DMS153 treated with DMSO at 0.1 percent for 48 hours (cell line): ENCODE measurements at regions not wholly inside any gene's neighbourhood (a gene's known extent, or its start where the extent isn't known, plus 50 kb on each side); places are given as distances from the start of the nearest gene placed in this dataset.

ENCODE experiments used
- DNase-seq: peaks from one replicate; lab custom pipeline; 2025; ENCODE audit not compliant: unreplicated experiment; lab: John Stamatoyannopoulos, UW

DNA sequence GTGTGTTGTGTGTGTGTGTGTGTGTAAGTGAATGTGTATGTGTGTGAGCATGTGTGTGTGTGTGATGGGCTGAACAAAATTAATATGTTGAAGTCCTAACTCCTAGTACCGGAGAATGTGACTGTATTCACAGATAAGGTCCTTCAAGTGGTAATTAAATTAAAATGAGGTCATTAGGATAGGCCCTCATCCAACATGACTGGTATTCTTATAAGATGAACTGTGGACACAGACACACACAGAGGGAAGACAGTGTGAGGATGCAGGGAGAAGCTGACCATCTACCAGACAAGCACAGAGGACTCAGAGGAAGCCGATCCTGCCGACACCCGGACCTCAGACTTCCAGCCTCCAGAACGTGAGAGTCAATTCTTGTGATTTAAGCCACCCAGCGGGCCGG, 91.2 kb upstream of the PGBD5 start:
- DNase-seq: no peak

DNA sequence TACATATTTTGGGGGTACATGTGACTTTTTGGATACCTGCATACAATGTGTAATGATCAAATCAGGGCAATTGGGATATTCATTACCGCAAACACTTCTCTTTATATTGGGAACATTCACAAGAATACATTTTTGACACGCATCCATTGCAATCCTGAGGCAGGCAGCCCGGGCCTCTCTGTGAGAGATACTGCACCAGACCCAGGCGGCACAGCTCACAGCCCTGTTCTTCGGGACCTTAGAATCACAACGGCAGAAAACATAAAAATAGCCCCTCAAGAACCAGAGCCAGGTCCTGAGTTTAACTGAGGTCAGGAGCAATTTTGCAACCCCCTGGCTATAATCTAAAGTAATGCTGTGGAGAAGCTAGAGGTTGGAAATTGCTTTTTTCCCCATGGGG, 90.8 kb upstream of the PGBD5 start:
- no peak for DNase-seq

DNA sequence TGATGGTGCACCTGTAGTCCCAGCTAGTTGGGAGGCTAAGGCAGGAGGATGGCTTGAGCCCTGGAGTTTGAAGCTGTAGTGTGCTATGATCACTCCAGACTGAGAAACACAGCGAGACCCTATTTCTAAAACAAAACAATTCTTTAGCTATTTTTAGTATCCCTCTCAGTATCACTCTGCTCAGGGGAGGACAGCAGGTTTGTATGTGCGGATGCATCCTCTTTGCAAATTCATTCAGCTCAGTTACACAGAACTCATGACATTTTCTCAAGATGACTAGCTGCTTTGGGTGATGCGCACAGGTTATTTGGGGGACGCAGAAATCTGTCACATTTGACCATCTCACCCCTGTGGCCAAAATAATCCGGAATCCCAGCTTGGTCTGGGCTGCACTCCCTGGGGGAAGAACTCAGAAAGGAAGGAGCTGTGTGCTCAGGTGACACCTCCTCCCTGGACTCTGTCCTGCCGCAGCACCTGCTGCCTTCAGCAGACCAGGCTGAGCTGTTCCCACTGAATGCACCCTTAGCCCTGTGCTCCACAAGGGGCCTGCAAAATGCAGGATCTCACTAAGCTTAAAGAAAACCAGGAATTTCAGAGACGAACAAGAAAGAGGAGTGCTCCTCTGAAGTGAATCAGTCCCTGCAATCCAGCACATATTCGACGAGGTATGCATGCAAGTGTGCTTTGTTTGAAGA, 89.5 kb upstream of the PGBD5 start:
- DNase-seq: no peak

DNA sequence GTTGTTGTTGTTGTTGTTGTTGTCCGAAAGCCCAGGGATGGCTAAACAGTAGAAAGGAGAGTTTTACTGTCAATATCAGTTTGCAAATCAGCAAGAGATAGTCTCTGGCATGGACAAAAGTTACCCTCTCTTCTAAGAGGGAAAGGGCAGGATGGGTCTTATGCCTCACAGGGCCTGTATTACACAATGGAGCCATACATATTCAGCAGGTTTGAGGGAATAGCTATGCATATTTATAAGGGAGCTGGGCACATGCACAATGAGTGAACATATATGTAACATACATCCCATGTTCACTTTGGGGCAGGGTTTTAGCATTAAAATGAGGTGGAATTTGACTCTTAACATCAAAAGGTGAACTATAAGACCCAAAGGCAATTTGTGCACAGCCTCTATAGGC, 84.4 kb upstream of the PGBD5 start:
- no peak for DNase-seq

DNA sequence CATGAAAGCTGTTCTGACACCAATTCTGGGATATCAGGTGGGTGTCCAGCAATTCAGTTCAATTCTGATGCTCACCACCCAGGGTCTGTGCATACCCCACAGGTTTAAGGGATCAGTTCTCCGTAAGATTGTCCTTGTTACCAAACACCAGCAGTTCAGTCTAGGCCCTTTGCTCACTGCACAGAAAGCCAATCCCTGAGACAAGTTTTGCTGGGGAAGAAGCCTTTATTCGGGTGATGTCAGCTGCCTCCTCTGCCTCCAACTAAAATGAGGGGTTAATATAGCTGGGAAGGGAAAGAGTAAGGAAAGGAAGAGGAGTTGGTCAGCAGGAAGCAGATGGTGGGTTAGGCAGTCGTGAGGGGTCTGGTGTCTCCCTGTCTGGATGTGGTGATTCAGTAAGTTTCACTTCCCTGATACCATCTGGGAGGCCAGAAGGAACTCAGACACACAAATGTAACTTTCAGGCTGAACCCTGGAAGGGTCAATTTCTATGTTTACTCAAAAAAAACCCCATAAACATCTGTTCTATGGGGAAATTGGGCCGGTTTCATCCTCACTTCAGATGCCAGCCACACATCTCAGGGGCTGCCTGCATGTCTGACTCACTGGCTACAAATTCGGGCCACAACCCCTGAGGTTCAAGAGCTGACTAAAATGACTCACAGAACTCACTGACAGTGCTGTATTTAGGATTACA, 83.3 kb upstream of the PGBD5 start:
- no peak for DNase-seq

DNA sequence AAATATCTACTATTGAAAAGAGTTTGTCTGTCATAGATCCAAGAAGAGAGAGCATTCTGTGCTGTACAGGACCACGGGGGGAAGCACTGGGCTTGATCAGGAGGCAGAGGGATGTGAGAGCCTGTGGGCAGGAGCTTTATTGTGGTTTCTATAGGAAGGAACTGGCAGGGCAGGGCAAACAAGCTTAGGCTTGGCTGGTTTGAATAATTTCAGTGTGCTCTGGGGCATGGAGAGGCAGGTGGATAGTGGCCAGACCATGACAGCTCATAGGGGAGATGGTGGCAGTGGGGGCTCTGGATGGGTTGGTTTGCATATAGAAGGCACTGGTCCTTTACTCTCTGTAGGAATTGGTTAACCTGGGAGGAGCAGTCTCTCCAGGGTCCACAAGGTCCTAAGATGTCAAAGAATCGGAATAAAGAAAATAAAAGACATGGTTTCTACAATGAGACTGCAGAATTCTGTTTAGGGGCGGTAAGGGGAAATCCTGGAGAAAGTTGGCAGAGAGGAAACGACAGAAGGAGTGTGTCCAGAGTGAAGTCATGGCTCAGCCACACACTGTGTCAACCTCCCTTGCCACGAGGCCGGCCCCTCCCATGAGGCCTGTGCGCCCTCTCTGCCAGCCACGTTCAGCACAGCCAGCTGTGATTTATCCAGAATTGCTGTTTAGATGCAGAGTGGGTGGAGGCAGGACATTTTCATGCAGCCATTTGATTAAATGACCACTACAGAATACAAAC, 81.7 kb upstream of the PGBD5 start:
- DNase-seq: no peak

DNA sequence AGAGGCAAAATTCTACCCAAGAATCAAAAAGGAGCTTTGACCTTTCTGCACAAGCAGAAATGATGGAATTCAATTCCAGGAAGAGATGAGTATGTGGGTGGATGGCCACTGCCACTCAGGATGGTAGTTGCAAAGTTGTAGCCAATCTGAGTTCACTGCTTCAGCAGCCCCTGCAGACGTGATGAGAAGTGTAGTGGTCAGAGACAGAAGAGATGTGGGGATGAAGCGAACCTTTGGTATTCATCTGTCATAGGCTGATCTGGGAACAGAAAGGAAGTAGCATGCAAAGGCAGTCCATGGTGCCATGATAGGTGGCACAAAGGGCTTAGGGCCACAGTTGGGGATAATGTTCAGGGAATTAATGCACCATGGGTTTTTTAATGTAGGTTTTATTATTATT, 81.1 kb upstream of the PGBD5 start:
- DNase-seq: no peak

DNA sequence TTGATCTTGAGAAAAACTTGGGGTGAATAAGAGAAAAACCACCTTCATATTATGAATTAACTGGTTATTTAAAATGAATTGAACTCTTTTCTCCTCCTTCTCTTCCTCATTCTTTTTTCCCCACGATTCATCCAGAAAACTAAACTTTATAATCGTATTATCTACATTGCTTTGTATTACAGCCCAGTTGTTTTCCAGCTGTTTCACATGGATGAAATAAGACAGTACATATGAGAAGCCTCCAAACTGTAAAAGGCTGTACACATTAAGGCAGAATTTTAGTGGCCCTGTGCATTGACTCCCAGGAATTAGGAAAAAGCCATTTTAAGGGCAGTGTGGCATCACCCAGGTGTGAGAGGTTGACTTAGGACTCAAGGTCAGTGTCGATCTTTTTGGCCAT, 80.3 kb upstream of the PGBD5 start:
- DNase-seq: no peak

DNA sequence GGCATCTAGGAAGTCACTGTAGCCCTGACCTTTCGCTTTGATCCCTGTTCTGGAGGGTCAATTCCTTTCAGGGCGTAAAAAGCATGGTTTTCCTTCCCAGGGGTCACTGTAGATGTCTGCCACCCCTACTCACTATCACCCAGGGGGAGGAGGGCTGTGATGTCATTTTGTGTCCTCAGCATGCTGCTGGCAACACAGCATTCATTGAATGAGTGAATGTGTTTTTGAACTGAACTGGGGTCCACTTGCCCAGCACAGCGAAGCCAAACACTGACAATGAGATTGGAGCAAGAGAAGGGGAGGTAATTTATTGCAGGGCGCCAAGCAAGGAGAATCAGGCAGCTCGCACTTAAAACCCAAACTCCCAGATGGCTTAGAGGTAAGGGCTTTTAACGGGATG, 78.2 kb upstream of the PGBD5 start:
- DNase-seq: no peak

DNA sequence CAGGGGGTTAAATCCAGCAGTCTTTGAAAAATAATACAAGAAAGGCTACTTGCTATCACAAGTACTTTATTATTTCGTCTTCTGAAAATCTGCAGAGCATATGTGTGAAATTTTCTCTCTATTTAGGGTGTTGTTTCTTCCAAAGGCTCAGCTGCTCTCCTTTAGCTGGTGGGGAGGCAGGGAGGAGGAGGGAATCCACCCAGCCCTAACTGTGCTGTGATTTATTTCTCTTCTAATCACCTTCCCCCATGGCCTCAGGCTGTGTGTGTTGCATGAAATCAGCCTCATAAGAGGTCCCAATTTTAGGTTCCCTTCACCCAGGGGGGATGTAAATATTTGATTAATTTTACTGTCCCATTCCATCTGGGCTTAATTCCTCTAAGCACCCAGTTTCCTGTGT, 77.6 kb upstream of the PGBD5 start:
- DNase-seq: no peak

DNA sequence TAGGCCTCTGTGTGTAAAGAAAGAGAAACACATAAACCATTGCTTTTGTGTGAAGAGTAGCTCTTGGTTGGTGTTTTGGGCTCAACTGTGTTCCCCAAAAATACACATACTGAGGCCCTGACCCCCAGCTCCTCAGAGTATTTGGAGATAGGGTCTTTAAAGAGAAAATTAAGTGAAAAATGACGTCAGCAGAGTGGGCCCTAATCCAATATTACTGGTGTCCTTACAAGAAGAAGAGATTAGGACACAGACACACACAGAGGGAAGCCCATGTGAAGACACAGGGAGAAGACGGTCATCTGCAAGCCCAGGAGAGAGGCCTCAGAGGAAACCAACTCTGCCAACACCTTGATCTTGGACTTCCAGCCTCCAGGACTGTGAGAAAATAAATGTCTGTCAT, 76.9 kb upstream of the PGBD5 start:
- no peak for DNase-seq

DNA sequence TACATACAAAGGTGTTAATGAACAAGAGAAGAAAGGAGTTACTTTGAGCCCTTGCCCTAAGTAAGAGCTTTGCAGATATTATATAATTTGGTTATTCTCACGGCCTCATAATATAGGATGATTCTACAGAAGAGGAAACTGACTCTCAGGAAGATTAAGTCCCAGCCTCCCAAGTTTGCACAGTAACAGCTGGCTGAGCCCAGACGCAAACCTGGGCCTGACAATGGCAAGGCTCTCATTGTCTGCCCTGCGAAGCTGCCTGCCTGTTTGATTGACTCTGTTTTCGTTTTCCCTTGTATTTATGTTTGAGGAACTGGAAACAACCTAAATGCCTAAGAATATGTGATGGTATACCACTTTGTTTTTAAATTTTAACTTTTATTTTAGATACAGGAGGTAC, 76.2 kb upstream of the PGBD5 start:
- peak; percentile 25 for DNase-seq

DNA sequence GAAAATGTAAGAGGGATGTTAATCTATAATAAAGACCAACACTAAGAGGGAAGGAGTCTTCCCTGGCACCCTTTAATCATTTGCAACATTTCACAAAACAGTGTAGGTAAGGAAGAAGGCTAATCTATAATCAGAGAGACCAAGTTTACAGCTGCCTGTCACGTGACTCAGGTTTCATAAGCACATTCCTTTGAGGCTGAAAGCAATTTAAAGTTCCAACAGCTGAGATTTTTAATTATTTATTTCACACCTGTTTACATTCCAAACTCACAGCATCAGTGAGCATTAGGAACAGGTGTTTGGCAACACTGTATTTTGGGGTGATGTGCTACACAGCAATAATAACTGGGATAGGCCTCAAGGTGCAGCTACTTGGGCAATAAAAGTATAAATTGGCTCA, 75.7 kb upstream of the PGBD5 start:
- DNase-seq: no peak

DNA sequence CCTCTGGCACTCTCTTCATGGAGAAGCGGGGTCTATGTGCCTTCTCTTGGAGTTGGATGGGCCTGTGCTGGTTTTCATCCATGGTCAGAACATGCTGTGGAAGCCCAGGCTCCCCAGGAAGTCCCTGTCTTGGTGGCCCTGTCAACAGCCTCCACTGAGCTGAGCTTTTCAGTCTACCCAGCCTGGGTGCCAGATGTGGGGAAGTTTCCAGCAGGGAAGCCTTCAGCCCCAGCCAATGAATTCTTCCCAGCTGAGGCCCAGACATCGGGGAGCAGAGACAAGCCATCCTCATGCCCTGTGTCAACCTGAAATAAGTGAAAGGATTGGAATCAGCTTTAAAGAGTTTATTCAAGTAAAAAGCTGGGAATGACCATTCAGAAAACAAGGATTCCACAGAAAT, 75.1 kb upstream of the PGBD5 start:
- no peak for DNase-seq

DNA sequence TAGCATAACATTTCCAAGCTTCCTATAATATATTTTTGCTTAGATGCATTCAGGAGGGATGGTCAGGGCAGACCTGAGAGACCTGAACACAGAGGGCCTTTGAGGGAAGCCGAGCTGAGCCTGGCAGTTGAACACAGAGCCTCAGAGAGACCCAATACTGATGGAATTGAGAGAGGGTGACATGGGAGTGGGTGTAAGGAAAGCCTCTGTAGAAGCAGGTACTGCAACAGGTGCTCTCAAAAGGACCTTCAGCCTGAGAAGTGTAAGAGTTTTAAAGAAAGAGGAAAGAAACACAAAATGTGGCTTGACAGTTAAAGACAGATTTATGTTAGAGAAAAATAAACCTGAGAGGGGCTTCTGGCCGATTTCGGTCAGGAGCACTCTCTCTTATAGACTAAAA, 73.9 kb upstream of the PGBD5 start:
- DNase-seq: no peak

DNA sequence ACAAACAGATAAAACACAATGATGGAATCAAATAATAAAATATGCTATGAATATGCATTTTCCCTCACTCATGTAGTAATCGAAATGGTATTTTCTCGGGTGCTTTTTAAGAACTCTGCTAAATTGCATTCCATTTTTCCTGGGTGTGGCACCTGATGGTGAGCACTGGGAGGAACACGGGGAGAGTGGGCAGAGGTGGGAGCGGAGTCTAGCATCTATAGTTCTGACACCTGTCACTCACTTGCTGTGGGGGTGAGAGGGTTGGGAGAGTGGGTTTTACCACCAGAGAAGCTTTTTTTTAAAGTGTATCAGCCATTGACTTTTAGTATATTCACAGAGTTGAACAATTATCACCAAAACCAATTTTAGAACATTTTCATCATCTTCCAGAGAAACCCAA, 73.4 kb upstream of the PGBD5 start:
- DNase-seq: no peak

DNA sequence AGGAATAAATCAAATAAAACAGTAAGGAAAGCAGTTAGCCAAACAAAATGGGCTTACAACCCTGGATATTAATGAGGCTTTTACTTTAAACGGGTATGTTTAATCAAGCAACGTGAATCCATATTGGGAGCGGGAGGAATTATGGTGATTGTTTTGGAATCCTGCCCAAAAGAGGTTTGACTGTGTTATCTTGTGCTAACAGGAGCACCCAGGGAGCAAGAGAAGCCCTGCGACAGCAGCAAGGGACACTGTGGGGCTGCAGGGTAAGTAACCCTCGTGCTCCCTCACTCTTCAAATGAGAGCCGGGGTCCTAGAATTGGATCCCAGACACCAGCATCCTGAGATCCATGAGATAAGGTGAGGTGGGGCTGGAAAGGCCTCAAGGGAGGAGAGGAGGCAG, 72.6 kb upstream of the PGBD5 start:
- peak; percentile 75 for DNase-seq

DNA sequence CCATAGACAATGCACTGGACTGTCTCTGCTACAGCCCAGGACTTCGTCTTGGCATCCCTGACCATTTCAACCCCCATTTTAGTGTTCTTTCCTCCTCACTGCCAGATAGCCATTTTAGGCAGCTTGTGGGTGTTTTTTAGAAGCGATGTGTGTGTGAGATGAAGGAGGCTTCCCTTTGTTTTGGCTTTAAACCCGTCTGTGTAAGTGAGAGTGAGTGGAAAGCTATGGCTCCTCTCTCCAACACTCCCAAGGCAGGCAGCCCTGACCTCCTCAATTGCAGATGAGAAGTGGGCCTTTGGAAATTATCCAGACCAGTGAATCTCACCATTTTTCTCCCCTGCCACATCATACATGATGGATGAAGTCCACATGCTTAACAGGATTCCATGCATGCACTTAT, 70.3 kb upstream of the PGBD5 start:
- no peak for DNase-seq

DNA sequence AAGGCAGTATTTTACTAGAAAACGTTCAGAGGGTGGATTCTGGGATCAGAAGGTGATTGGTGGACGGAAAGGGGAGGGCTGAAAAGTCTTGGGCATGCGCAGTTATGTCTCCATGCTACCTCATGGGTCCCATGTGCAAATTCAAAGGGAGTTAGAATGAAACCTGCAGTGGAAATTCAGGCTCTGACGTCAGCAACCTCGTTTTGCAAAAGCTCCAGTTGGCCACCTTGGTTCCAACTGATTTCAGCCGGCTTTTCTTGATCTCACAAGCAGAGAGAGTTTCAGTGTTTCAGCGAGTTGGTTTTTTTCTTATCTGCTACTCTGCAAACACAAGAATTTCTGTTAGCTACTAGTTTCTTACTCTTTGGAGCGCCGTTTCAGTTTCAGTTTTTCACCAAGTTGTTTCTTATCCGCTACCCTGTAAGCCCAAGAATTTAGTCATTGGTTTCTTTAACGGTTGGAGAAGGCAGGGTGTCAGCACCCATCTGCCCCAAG, 69.8 kb upstream of the PGBD5 start:
- no peak for DNase-seq

DNA sequence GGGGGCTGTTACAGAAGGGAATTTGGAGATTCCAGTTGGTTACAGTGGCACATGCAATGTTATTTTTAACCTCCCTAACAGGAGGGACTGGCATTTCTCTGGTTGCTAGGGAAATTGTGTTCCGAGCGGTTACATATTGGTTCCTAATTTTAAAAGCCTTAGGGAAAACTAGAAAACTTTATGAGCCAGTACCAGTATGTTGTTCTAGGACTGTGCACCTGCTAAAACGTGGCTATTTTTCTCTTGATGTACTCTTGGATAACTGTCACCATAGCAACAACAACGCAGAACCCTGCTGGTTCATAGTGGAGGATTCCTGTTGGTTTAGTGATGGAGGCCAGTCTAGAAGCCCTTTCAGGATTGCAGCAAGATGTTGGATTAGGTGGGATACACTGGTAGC, 68.9 kb upstream of the PGBD5 start:
- no peak for DNase-seq

DNA sequence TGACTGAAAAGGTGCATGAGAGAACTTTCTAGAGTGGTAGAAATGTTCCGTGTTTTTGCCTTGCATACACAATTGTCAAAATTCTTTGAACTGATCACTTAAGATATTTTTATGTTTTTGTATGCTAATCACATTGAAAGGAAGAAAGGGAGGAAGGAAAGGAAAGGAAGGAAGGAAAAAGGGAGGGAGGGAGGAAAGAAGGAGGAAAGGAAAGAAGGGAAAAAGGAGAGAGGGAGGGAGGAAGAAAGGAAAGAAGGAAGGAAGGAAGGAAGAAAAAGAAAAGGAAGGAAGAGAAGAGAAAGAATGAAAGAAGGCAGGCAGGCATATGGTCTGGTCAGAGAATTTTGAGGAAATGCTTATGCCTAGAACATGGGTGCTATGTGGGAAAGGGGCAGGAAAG, 68.4 kb upstream of the PGBD5 start:
- no peak for DNase-seq

DNA sequence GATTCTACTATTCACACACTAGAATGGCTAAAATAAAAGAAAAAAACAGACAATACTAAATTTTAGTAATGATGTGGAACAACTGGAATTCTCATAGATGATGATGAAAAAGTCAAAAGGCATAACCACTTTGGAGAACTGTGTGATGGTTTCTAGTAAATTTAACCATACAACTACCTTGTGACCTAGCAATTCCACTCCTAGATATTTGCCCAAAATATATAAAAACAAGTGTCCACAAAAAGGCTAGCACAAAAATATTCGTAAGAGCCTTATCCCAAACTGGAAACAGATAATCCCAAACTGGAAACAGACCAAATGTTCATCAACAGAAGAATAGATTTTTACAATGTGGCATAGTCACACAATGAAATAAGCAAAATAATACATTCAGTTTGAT, 67.9 kb upstream of the PGBD5 start:
- DNase-seq: no peak
